ENCODE measurements at regions not wholly inside any gene's neighbourhood (a gene's known extent, or its start where the extent isn't known, plus 50 kb on each side); places are given as distances from the start of the nearest gene placed in this dataset.

DNA sequence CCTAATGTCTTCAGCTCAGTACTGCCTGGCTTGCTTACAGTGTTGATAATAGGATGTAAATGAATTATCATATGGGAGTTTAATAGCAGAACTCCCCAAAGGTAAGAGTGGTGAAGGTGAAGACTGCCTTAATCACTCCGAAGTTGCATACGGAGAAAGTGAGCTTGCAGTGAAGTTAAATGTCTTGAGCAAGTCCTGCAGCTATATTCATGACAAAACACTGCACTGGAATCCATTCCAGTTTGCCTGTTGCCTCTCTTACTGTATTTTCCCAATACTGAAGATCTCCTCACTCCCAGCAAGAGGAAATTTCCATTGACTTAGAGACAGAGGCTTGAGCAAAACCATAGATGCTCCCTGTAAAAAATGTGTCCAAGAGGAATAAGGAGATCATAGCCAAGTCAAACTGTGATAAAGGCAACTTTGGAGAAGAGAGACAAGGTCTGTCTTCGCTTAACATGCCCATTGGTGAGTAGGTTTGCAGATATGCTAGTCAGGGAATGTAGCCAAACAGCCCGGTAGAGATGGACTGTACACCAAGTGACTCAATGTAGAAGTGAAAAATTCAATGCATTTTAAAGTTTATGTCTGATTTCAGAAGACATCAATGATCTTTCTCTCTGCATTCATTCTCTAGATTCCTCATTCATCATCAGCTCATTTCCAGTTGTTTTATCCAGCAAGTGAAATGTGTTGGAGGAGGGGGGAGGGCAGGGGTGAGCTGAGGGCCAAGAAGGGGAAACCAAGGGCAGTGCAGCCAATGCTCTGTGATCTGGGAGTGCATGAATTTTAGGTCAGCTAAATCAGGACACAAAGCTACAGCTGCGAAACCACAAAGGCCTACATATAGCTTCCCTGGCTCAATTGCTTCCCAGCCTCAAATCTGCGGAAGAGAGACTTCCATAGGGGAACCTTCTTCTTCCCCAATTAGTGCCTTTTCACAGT lies 667.1 kb upstream of the NR2F2 start:
- TF ChIP-seq, protein P1, sequence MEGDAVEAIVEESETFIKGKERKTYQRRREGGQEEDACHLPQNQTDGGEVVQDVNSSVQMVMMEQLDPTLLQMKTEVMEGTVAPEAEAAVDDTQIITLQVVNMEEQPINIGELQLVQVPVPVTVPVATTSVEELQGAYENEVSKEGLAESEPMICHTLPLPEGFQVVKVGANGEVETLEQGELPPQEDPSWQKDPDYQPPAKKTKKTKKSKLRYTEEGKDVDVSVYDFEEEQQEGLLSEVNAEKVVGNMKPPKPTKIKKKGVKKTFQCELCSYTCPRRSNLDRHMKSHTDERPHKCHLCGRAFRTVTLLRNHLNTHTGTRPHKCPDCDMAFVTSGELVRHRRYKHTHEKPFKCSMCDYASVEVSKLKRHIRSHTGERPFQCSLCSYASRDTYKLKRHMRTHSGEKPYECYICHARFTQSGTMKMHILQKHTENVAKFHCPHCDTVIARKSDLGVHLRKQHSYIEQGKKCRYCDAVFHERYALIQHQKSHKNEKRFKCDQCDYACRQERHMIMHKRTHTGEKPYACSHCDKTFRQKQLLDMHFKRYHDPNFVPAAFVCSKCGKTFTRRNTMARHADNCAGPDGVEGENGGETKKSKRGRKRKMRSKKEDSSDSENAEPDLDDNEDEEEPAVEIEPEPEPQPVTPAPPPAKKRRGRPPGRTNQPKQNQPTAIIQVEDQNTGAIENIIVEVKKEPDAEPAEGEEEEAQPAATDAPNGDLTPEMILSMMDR (IDR thresholded peaks at IDR 0.05) = no peak
- no peak for TF ChIP-seq POLR2A (IDR thresholded peaks at IDR 0.05)
